Ramos (cell line): ENCODE measurements at regions not wholly inside any gene's neighbourhood (a gene's known extent, or its start where the extent isn't known, plus 50 kb on each side); places are given as distances from the start of the nearest gene placed in this dataset.

Experiments
- in situ Hi-C: fragments of 300-500 bp; cut with MboI; formaldehyde crosslinking; loops from one replicate; pipeline ENCODE4 v1.14.3; 2022; ENCODE audit warnings: low sequenced_read_pairs; ENCODE audit not compliant: unreplicated experiment

DNA sequence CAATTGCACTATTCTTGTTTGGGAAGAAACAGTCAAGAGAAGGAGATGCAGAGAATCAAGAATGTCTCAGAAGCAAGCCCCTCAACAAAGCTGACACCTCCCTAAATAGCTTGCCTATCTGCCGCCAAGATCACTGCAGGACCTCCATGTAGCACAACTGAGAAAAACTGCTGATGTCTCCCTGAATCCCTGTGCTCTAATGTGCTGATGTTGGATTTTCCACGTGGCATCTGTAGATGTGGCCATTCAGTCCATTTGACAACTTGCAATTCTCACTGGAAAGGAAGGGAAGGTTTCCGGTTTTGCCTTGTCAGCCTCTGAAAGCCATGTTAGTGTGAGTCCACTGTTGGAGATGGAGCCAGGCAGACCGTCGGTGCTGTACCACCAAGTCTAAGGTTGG is 374.0 kb downstream of the DIRAS2 start:
- in situ Hi-C loops: no loop called here

DNA sequence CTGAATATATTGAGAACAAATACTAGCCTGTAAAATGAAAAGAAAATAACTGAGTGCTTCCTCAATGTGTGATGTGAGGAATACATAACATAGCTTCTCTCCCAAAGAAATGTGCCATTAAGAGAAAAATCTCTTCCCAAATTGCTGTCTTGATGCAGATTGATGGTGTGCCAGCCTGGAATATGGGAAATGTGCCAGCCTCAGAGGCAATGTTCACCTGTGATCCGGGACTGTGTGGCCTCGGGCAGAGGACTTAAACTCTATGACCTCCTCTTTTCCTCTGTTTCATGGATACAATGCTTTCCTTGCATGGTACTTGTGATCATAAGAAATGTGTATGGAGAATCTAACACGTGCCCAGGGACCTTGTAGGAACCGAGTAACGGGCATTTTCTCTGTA is 370.9 kb downstream of the DIRAS2 start:
- in situ Hi-C loops: no loop called here

DNA sequence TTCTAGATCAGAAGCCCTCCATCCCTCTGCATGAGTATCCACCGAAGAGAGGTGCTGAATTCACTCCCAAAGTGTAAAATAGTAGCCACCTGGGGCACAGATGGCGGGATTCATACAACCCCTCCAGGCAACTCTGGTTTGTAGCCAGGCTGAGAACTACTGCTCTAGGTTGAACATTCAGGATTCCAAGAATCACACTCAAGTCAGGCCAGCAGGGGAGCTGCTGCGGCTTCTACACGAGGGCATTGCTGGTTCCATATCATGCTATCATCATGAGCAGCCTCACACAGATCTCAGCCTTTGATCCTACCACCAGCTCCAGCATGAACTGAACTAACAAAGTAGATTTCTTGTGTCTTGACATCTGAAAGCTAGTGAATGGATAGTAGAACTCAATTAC is 367.9 kb downstream of the DIRAS2 start:
- in situ Hi-C loops: no loop called here

DNA sequence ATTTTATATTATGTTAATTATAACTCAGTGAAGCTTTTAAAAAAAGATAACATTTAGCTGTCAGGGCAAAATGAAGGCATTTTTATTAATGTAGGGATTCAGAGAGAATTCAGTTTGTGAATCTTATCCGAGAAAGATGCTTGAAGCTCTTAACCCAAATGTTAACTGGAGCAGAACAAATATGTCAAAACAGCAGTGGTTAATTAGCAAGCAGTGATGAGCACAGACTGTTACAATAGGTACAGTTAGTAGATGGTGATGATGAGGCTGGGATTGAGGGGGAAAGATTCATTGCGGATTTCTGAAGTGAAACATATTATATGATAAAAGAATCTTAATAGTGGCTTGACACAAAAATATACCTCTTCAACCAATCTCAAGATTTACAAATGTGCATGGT is 356.7 kb downstream of the DIRAS2 start:
- in situ Hi-C loops: no loop called here

DNA sequence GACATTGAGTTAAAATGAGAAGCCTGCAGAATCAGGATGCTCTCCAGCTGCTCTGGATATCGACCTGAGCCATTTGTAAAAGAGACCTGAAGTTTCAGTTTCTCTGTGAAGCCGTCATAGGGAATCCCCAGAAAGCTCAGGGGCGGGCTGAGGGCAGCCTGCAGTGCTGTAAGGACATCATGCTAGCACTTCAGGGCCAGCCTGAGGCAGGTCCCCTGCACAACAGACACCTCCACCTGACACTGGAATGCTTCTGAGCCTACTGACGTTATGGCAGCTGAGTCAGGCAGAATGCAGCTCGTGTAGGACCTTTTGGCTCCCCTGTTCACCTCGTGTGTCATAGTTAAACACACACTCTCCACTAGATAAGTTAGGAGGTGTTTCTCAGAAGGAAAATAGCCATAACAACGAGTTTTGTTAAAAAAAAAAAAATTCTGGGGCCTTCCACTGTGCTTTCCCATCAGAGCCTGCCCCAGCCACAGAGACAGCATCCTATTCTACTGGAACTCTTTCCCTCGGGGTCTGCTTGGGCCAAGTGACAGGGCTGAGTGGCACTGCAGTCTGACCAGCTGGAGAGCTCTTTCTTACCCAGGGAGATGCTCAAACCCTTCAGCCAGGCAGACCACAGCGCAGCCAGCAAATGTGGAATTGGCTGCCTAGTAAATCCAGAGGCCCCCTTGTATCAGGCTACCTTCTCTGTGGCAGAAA is 354.9 kb downstream of the DIRAS2 start:
- in situ Hi-C loops: no loop called here

DNA sequence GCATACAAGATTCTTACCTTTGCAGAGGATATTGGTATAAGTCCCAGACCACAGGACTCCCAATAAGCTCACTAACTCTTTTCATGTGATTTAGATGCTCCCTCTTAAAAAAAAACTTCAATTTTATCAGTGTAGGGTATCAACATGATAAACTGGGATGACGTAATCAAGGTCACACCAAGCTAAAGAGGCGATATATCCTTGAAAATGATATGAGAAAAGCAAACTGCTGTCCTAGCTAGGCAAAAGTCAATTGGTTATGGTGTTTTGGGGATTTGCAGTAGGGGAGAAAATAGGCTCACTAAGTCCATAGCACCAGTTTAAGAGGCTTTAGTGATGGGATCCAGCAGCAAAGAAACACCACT is 354.4 kb downstream of the DIRAS2 start:
- in situ Hi-C loops: no loop called here

DNA sequence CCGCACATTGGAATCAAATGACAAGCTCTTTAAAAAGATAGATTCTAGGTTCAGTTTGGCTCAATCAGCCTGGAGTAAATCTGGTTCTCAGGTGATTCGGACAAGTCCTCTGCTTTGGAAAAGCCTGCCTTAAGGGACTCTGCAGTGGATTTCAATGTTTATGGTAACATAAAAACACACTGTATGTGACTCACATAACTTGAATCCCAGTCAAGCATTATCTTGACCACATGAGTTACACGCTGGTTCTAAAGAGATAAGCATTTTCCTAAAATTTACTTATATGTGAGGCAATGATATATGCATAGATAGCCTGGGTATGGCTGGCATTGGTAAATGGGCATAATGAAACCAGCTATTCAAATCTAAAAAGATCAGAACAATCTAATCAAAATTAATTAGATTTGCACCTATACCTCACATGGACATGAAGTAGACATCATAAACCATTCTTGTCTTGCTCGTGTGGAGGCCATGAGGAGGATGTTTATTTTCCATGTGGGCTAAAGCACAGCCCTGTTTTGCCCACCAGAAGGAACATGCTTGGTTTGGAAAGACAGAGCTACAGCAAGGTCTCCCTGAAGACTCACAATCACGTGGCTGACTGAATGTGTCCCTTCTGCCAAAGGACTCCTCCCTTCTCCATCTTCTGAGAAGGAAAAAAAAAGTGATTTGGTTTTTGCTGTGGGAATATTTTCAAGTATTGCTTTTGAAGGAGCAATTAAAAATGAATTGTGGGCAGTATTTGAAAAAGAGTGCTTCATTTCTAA is 351.7 kb downstream of the DIRAS2 start:
- in situ Hi-C loops: no loop called here

DNA sequence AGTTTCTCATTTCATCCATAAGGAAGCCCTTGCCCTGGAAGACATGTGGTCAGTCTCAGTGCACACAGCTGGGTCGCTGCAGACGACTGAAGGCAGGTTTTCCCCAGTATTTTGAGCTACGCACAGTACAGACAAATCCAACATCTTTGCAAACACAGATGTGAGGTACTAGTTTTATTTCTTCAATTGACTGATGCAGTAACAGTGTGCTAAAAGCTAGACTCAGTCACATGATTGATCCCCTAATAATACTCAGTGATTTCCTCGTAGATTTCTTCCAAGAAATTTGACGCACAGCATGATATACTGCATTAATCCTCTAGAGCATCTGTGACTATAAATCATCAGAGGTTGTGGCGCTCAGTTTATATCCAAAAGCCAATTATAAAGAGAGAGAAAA is 346.1 kb downstream of the DIRAS2 start:
- in situ Hi-C loops: no loop called here

DNA sequence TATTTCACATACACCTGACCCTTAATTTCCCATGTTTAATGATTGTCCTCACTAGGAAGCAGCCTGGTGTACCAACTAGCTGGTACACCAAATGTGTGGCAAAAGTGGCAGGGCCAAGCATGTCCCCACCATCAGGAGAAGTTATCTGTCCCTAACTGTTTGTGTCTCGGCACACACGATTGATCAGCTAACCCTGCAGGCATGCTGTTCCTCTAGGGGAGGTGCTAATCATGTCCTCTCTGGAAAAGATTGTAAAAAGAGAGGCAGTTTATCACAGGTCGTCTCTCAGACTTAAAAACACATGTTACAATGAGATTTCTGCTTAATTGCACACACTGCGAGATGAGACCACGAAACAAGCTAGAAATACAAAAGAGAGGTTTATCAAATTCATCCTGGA is 342.7 kb downstream of the DIRAS2 start:
- in situ Hi-C loops: no loop called here

DNA sequence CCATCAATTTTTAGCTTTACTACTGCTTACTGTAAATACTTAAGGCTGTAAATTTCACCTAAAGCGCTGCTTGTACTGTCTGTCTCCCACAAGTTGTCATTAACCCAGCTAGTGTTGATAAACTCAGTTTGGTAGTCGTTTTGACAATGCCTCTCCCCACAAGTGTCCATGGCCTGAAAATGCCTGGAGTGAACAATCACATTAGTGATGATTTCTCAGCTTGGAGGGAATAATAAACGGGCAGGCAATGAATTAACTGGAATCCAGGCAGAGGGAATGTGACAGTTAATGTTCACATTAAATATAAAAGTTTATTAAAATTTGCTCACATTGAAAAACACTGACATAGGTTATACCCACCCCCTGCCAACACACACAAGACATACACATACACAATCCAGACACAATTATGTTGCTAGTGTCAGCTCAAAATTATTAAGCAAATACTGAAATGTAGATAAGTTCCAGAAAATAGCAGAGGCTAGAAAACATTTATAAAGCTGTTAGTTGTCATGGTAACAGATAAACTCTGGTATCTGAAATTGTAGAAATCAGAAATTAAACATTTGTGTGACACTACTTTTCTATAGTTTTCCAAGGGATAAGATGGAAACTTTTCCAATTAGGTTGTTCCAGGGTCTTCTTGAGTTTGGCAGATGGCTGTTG is 341.9 kb downstream of the DIRAS2 start:
- in situ Hi-C loops: no loop called here

DNA sequence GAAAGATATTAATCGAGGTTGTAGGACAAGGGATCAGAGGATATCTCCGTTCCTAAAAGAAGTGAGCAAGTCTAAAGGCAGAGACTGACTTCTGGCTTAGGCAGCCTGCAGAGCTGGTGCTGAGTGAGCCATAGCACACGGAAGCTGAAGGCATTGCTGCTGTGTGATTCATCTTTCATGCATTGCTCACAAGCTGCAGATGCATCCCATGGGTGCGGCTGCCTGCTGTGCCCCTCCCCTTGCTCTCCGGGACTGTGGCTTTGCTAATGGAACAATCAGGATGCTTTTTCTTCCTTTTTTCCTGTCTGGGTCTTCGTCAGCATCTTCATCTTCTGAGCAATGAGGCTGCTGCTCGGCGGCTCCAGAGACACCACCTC is 341.4 kb downstream of the DIRAS2 start:
- in situ Hi-C loops: no loop called here

DNA sequence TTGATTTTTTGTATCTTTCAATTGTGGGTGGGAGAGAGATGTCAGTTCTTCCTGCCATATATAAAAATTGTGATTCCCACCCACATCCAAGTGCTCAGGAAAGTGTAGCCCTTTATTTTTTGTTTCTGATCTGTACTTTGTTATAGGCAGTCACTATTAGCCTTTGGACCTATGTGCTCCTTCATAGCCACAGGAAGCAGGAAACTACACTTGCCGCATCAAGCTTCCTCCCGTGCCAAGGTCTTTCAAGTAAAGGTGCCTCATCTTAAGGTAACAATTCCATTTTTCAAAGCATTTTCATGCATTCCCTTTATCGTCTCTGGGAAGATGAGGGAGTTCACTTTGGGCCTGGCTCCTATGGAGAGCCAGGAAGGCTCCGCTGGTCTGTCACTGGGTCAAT is 339.0 kb downstream of the DIRAS2 start:
- in situ Hi-C loops: no loop called here

DNA sequence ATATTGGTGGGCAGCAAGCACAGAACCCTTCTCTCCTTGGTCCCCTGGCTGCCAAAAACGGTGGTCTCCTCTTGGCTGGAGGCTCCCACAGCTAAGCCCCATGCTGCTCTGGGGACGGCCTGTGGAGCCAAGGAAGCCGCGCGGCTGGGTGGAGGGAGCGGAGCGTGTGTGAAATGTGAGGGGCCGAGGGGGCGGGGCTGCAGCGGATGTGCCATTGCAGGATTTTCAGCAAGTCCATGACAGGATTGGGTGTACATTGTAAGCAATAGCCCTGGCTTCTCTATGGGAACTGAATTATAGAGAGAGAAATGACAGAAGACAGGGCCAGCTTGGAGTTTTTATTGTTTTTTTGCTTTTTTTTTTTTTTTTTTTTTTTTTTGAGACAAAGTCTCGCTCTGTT is 336.5 kb downstream of the DIRAS2 start:
- in situ Hi-C loops: no loop called here

DNA sequence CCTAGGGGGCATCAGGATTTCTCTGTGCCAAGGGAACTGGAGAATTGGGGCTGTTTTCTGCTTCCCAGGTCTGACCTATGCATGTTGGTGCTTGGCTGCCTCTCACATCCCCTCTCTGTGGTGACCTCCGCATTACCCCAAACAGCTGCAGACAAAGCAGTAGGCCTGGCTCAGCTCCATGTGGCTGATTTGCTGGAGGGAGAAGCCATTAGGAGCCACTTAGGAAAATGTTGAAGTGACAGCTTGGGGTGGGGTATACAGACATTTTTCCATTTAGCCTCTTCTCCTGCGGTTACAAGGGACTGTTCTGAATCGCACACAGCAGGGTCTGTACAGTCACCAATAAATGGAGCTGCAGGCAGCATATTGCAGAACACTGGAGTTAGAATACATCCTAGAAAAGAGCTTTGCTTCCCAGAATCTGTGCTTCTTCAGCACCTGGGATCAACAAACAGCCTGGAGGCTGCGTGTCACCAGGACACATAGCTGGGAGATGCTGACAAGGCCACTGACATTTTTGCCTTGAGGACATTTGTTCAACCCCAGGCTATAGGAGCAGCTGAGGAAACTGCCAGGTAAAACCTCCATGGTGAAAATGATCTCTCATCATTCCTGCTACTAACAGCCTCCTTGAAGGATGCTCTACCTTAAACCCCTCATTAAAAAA is 335.3 kb downstream of the DIRAS2 start:
- in situ Hi-C loops: no loop called here

DNA sequence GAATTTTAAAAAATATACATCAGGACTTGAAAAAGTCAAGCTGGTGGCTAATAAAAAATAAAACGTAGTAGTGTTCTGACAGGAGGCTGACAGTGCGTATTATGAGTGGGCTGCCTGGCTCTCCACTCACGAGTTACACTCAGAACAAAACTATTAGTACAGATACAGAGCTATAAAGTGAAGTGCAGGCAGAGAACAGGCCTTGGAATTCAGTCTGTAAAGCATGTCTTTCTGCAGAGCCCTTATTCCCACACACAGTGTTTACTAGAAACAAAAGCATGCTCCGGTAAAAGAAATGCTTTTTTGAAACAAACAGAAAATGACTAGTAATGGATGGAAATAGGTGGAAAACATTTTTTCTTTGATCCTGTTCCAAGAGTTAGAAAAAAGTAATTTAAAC is 334.7 kb downstream of the DIRAS2 start:
- in situ Hi-C loops: no loop called here

DNA sequence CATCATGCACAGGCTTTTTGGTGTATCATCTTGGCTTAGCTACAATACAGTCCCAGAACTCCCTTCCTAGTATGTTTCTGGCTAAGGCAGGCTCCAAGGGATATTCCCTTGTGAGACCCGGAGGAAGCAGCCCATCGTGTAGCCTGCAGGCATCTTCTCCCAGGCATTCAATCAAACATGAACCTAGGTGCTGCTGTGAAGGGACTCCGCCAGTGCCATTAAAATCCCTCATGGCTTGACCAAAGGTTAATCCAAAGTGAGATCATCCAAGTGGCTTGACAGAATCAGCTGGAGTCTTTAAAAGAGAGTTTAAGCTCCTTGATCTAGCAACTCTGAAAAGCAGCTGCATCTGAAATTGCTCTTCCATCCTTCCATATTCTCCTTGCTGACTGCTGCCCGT is 333.9 kb downstream of the DIRAS2 start:
- in situ Hi-C loops: no loop called here

DNA sequence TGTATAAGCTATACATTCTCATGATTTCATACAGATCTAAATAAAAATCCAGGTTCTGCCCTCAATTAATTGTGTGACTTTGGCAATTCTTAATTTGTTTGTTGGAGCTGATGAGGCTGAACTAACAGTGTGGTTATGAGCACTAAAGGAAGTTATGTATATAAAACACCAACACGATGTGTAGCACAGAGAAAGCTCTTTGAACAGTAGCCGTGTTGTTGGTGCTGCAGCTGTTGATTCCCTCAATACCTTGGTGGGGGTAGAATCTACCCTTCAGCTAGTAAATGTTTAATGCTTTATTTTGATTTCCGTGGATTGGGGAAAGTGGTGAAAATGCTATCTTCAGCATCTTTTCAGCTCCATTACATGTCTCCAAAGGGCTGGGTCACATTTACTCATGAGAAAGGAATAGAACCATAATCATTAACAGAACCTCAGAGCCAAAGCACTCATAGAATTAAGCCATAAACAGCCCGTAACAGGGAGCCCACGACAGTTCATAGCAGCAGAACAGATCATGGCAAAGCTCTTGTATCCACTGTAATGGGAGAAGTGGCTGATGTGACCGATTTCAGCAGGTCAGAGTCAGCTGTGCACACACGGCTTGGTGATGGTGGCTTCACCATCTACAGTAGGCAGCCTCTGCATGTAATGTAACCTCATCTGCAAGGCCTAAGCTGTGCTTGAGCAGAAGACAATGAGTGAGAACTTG is 332.7 kb downstream of the DIRAS2 start:
- in situ Hi-C loops: no loop called here

DNA sequence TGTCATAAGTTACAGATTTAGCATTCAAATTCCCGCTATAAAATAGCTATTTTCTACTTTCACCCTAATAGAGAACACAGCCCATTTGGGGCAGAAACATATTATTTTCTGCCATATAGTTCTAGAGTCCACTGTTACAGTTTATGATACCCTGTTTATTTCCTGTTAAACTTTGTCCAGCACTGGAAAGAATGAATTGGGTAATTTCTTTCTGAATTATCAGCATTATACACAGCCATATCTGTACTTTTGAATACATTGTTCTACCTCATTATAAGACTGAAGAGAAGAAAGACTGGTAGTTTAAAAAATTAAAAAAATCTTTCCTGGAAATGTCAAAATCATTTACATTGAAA is 332.1 kb downstream of the DIRAS2 start:
- in situ Hi-C loops: no loop called here

DNA sequence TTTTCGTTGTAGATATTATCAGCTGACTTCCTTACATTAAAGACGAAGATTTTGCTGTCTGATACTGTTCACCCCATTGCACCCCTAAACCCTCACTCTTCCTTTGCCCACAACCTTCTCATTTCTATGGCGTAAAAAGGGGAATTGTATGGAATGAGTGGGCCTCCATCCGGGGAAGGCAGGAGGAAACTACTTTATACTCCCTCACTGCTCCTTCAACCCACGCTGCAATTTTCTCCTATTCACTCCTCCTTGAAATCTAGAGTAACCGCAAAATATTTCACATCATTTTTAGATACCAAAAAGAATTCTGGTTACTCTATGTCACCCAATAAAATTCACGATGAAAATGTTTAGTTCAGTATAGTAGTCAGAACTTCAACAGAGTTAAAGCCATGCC is 330.8 kb downstream of the DIRAS2 start:
- in situ Hi-C loops: no loop called here

DNA sequence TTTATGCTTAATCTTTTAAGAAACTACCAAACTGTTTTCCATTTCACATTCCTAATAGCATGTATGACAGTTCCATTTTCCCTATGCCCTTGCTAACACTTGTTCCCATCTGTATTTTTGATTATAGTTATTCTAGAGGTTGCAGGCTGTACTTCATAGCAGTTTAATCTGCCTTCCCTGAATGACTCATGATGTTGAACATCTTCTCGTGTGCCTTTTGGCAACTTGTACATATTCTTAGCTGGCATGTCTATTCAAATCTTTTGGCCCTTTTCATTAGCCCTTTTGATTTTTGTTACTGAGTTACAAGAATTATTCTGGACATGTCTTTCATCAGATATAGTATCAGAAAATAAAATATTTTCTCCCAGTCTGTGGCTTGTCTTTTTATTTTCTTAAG is 320.3 kb downstream of the DIRAS2 start:
- in situ Hi-C loops: no loop called here
